Head of caudate nucleus (tissue), 42 donors: ENCODE measurements at regions not wholly inside any gene's neighbourhood (a gene's known extent, or its start where the extent isn't known, plus 50 kb on each side); places are given as distances from the start of the nearest gene placed in this dataset.

Source experiments
- DNase-seq, 42 donors: peaks; one replicate each; pipeline versions ENCODE4 v3.0.0 to v3.0.0-alpha.2; 2020 to 2021; ENCODE audit warnings: mixed read lengths in 7 of 42
- intact Hi-C: fragments of 100-400 bp; cut with DNase I; formaldehyde crosslinking; loops from one replicate; pipeline ENCODE4 v1.15.0; 2022

DNA sequence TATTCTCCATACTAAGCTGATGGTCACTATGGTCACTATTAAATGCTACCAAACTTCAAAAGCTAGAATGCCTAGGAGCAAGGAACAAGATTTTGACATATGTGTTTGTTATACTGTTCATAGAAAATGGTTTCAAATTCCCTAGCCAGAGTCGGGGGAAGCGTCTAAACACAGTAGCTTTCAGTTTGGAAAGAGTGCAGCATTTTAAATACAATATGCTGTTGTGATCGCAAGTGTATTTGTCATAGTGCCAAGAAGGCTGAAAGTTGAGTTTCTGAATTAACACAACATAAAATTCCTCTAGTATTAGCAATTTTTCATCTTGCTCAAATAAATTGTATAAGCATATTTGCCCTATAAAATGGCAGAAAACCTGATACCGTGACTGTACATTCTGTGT, 280.4 kb downstream of the ZNF608 start:
- DNase-seq = no peak
- intact Hi-C loops = no loop called here

DNA sequence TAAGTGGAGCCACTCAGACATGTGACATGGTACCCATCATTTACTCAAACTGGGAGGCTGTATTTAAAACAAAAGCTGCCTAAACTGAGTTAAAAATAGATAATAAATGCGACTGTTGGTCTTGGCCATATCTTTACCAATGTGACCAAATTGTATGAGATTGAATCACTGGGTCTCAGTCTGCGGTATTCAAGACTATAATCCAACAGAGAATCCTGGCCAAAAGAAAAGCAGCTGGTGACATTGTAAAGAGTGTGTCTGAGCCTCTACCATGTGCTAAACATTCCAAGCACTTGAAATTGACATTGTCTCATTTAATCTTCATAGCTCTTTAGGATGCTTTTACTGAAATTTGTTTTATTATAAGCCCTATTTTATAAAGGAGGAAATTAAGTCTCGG, 282.6 kb downstream of the ZNF608 start:
- DNase-seq = no peak
- intact Hi-C loops = no loop called here

DNA sequence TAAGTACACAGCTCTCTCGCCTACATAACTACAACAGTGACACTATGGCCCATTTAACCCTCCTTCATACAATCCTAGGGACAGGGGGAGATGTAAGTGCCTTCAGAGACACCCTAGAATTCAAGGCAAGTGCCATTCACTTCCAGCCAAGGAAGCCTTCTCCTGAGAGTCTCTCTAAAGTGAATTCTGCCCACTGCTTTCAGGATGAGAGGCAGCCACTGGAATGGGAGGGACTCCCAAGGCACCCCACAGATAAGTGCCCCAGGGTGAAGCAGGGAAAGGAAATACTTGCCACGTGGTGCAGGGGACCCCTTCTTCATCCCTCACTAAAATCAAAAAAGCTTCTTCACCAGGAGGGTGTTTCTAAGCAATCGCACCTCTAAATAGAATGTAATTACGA, 283.7 kb downstream of the ZNF608 start:
- no peak for DNase-seq
- intact Hi-C loops = no loop called here

DNA sequence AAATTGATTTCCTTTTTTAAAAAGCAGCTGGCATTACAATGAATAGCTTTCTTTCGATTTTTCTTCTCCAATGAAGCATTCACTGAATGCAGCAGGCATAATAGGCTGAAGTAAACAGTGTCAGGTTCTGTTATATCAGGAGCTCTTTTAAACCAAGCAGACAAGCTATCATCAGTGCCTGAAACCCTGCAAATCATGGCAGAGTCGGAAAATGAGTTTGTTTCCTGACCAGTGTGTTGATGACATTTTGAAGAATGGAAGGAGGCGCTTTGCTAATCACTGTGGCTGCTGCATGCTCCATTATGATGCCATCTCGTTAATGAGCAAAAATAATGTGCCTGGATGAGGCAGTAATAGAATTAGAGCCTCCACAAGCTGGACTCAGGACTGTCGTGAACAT, 284.5 kb downstream of the ZNF608 start:
- intact Hi-C loops = no loop called here
- DNase-seq = no peak

DNA sequence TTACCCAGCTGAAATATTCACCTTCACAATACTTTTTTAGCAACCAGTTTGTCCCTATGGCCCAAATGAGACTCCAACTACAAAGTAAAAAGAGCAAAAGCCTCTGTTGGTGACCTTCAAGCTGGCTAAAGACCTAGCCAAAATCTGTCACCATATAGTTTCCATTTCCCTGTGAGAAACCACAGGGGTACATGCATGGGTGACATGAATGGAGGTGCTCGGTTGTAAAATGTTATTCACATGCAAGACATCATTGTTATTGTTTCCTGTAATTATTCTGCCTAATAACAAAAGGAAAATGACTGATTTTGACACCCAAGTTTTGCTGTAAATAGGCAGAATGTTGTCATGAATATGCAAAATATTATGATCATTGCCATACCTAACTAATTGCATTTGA, 285.3 kb downstream of the ZNF608 start:
- no peak for DNase-seq
- intact Hi-C loops = no loop called here

DNA sequence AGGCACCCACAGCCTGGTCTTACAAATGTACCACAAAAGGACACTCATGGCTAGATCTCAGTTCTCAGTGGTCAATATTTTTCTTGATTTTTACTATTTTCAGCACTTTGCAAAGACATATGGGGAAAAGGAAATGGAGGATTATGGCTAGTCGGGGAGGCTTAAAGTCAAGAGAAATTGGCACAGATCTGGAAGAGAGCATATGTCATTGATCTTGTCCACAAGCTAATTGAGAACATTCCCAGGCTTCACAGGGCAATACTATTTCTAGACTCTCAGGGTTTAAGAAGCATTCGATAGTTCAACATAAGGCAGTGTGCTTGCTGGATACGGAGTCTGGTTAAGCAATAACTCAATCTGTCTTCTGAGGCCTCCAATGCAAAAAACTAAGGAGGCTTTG, 285.8 kb downstream of the ZNF608 start:
- no peak for DNase-seq

DNA sequence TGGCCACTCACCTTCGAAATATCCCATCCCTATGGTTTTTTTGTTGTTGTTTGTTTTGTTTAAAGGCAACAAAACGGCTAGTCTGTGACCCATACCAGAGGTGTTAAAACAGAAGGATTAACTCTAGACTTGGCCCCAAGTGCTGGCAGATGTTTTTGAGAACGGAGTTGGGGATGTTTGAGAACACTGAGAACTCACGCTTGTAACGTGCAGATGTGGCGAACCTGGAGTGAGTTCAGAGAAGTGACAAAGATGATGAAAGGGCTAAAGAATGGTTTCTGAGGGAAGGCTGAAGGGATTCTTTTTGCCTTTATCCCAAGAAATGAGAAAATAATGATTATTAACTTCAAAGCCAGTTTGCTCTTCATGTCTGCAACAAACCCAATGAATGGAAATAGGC, 286.5 kb downstream of the ZNF608 start:
- intact Hi-C loops = no loop called here
- DNase-seq = no peak

More for the DNA sequence above, 285.8 kb downstream of the ZNF608 start:
- intact Hi-C loops = no loop called here

DNA sequence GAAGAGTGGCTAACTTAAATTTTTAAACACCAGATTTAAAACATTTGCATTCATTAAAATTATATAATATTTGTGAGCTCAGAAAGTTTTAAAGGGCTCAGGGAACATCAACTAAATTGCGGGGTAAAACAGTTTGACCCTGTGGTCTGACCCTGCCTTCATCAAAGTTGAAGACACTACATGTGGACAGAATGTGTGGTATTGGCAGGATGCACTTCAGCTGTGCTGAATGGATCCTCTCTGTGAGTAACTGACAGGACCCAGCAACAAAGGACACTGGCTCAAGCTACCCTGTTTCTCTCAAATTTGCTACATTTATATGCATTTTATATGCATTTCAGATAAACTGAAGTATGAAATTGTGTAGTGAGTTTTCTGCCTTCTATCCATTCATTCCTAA, 288.5 kb downstream of the ZNF608 start:
- intact Hi-C loops = no loop called here

DNA sequence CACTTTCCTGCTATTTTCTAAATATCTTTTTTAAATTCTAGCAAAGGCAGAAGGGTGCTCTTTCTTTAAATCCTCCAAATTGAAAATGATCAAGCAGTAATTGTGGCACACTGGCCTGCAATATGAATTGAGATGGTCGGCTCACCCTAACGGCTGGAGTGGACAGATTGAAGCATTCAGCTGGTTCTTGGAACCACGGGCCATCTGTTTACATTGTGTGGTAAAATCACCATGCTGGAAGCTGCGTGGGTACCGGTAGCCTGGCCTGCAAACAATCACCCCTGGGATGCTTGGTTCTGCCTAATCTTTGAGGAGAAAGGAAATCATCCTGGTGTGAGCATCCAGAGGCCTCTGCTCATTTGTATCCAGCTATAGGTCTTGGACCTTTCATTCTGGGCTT, 289.3 kb downstream of the ZNF608 start:
- intact Hi-C loops = no loop called here
- no peak for DNase-seq

More for the DNA sequence above, 288.5 kb downstream of the ZNF608 start:
- no peak for DNase-seq

DNA sequence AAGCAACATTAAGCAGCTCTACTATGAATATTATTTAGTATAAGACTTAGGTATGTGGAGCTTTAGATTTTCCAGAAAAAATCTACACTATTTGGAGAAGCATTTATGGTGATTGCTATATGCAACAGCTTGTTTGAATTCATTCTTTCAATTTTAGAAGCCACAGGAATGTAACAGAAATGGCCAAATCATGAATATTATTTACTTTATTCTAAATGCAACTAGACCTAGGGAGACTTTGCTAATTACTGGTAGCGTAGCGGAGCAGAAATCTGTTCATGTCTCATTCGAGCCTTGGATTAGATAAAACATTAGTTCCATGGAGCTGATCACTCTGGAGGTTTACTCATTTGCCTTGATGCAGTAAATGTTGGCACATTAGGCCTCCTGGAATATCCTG, 290.2 kb downstream of the ZNF608 start:
- DNase-seq = no peak
- intact Hi-C loops = no loop called here

DNA sequence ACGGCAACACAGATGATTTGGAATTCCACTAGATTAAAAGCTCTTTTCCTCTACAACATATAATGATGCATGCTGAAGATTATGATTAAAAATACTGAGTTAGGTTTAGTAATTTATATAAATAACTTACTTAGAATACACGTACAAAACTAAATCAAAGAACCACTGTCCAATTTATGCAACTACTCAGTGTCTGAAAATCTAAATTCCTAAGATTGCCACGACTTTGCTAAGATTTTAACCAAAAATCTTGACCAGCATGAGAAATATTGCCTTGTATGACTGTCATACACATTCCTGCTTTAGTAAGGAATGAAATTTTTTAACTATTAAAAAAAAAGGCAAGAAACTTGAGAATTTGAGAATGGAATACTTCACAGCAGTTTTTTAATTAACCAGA, 292.4 kb downstream of the ZNF608 start:
- DNase-seq = no peak
- intact Hi-C loops = no loop called here

DNA sequence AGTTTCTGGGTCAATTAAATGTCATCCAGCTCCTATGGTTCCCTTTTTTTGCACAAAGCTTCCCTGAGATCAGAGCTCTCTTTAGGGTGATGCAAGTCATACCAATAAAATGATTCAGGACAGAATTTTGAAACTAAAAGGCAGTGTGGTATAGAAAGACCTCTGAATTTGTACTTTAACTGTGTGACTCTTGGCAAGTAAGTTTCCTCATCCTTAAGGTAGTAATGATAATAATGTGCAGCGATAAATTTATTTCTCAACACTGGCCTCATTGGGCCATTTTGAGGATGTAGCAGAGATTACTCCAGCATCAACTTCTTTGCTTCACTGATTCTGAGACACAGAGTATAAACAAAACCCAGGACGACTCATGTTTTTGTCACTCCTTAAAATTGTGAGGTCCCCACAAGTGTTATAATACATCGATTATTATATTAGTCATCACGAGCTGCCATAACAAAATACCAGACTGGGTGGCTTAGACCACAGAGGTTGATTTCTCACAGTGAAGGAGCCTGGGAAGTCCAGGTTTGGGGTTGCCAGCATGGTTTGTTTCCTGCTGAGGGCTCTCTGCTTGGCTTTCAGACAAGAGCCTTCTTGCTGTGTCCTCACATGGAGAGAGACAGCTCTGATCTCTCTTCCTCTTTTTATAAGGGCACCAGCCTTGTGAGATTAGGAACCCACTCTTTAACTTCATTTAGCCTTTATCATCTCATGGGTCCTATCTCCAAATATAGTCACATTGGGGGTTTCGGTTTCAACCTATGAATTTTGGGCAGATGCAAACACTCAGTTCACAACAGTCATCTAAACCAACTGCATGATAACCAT, 293.0 kb downstream of the ZNF608 start:
- DNase-seq = no peak
- intact Hi-C loops = no loop called here

DNA sequence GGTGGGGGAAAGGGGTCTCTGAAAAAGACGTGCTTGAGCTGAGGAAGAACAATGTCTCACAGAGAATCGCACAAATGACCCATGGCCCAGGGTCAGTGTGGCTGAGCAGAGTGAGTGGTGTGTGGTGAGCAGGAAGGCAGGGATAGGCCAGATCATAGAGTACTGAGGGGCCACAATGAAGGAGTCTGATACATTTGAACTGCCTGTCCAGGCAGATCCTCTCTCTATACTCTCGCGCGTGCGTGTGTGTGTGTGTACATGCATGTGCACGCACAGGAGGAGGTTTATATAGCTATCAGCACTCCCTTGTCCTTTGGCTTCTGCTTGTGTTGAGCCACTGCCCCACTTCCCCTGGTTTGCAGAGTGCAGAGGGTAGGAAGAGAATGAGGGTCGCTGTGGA, 294.0 kb downstream of the ZNF608 start:
- intact Hi-C loops = no loop called here
- no peak for DNase-seq

DNA sequence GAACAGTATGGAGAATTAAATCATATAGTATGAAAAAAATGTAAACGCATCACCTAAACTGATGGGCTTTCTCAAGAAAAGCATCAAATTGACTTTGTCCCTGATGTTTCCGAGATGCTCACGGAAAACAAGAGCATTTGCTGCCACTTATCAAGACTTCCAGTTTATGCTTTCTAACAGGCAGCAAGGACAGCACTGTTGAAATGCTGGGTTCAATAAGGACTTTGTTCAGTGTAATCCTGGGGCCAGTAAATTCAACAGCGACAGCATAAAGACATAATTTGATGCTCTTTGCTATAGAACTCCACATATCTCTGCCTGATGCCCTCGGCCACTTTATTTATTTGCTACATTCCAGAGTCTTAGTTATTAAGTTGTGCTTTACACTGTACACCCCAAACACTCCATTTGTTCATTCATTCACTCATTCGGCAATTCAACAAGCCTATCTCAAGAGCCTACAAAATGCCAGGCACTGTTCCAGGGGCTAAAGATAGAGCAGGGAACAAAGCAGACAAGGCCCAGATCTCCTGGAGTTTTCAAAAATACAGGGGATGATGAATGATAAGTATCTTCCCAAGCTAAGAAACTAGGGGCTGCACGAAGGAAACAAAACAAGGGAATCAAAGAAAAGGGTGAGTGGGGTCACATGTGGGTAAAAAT, 294.6 kb downstream of the ZNF608 start:
- intact Hi-C loops = no loop called here
- DNase-seq = no peak

DNA sequence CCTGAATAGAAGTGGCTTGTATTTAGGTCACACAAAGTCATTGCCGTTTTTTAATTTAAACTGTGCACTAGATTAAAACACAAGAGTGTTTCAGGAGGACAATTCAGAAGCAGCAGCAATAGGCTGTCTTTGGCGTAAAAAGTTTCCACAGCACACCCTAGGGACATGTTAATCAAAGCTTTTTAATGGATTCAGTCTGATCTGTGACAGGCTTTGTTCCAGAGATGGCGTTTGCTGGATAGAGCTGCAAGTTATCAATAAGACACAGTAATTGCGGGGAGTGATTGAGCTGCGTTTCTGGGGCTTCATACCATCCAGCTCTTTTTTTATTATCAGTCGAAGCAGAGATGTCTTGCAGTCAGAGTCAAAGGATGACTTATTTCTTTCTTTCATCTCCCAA, 300.3 kb downstream of the ZNF608 start:
- no peak for DNase-seq
- intact Hi-C loops = loop anchor here (10.0 kb wide), 1 partner anchor 51 kb away; no protein-coding TSS in a partner anchor

DNA sequence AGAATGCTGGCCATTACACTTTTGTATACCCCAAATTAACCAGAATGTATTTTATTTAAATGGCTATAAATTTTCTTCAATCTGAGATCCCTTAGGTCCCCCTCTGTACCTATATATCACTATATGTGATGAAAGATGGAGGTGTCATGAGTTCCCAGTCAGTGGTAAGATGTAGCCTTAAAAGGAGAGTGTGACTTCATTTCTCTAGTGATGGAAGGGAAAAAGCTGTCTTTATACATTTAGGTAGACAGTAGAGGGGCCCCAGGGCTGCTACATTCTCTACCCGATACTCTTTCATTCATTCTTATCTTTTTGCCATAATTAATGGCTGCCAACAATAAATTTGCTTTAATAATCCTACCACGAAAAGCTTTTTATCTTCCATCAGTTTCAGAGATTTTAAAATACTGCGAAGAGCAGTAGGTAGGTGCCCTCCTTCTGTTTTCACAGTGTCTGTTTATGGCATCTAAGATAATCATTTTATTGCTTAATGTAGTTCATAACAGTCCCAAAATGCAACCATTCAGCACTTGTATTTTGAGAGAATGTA, 301.3 kb downstream of the ZNF608 start:
- intact Hi-C loops = loop anchor here (10.0 kb wide), 1 partner anchor 50 kb away; no protein-coding TSS in a partner anchor
- no peak for DNase-seq

DNA sequence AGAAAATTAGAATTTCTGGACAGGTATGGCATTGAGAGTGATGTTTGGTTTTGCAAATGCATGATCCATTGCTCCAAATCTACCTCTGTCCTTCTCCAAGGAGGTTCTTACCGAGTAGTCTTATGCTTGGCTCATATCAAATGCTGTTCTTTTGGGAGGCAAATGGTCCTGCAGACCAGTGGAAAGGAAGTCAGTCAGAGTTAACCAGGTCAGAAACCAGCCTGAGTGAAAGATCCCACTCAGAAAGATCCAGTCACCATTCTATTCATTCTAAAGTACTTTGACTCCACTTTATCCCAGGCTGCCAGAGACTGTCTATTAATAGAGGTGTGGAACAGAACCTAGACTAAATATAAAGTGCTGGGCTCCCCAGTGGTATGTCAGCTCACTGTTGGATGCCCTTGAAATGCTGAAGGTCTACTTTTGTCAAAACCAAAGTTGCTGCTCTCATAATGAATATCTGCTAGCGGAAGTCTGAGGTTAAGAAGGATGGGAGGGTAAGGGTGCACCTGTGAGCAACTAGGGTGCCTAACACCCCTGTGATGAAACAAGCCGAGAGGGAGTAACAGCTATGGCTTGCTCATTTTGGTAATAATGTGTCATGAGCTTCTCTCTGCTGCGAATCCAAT, 302.2 kb downstream of the ZNF608 start:
- intact Hi-C loops = loop anchor here (10.0 kb wide), 1 partner anchor 49 kb away; no protein-coding TSS in a partner anchor
- no peak for DNase-seq

DNA sequence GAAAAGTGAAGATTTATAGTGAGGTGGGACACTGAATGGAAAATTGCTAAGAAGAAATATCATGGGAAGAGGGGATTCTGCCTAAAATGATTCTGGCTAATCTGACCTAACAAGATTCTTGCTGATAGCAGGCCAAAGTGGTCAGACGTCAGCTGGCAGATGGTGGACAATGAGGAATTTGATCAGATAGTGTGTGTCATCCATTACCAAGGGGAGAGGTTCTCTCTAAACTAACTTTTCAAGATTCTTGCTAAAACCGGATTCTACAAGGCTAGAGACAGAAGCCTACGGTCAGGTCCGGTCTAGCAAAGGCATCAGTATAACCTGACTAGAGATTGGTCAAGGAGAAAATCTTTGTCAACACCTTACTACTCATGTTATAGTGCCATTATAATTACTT, 306.0 kb downstream of the ZNF608 start:
- DNase-seq = no peak

DNA sequence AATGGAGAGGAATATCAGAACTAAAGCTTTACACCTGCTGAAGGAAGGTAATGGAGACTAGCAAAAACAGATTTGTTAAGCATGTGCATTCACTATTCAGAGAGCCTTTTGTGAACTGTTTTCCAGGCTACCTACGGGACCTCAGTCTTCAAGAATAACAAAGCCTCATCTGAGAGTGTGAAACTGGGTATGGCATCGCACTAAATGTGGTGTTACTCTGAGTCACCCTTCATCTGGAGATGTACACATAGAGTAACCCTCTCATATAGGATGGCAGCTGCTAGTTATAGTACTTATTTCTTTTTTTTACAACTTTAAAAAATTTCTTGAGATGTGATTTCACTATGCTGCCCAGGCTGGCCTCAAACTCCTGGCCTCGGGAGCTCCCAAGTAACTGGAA, 306.8 kb downstream of the ZNF608 start:
- intact Hi-C loops = loop anchor here (10.0 kb wide), 1 partner anchor 45 kb away; no protein-coding TSS in a partner anchor
- no peak for DNase-seq

More for the DNA sequence above, 306.0 kb downstream of the ZNF608 start:
- intact Hi-C loops = loop anchor here (10.0 kb wide), 1 partner anchor 46 kb away; no protein-coding TSS in a partner anchor

DNA sequence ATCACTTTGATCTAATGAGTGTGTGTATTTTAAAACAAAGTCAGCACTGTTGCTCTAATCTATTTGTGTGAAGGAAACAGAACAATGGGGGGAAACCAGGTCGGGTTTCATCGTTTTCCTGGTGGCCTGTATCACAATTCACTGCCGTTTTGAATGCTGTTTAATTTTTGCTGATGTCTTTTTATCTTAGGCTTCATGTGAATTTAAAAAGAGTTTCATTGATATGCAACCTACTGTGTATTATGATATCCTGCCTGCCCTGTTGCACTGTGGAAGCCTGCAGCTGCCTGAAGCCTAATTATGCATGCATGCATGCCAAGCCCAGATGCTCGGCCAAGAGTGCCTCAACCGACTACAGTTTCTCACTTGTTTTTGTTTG, 307.5 kb downstream of the ZNF608 start:
- intact Hi-C loops = no loop called here
- DNase-seq = peak; percentile 23 to 88 (median 74)
